ENCODE measurements at regions not wholly inside any gene's neighbourhood (a gene's known extent, or its start where the extent isn't known, plus 50 kb on each side); places are given as distances from the start of the nearest gene placed in this dataset.

DNA sequence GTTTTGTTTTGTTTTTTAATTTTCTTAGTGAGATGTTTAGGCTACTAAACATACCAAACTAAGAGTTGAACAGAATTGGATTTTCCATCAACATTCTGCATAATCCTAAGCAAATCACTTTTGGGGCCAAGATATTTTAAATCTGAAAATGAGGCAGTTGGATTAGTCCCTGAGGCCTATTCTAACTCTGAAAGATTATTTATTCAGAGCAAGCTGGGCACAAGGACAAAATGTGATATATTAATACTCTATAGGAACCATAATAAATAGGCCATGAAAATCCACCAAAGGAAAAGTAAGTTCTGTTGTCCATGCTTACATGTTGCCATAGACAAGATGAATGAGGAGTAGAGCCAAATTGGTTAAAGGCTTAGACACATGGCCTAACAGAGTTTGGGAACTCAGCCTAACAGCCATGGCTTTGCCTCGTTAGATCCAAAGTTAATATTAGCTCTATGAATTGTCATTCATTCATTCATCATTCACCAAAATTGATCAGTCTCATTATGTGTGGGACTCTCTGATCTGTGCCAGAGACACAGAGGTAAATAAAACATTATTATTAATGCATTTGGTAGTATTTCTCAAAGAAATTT is 183.5 kb downstream of the SCG2 start:
- DNase-seq (ENCODE audit: low spot score): no peak
- TF ChIP-seq, protein P1, sequence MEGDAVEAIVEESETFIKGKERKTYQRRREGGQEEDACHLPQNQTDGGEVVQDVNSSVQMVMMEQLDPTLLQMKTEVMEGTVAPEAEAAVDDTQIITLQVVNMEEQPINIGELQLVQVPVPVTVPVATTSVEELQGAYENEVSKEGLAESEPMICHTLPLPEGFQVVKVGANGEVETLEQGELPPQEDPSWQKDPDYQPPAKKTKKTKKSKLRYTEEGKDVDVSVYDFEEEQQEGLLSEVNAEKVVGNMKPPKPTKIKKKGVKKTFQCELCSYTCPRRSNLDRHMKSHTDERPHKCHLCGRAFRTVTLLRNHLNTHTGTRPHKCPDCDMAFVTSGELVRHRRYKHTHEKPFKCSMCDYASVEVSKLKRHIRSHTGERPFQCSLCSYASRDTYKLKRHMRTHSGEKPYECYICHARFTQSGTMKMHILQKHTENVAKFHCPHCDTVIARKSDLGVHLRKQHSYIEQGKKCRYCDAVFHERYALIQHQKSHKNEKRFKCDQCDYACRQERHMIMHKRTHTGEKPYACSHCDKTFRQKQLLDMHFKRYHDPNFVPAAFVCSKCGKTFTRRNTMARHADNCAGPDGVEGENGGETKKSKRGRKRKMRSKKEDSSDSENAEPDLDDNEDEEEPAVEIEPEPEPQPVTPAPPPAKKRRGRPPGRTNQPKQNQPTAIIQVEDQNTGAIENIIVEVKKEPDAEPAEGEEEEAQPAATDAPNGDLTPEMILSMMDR (IDR thresholded peaks at IDR 0.05): no peak
- Histone ChIP-seq H3K4me3 (no peak overlapping the region), H3K27ac (no peak overlapping the region)

DNA sequence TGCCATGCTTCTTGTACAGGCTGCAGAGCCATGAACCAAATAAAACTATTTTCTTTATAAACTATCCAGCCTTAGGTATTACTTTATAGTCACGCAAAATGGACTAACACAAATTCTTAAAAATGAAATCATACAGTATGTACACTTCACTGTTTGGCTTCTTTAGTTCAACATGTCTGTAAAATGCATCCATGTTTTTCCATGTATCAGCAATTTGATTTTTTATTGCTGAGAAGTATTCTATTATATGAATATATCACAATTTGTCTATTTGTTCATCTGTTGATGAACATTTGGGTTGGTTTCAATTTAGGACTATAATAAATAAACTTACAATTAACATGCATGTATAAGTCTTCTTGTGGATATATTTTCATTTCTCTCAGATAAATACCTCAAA is 182.1 kb downstream of the SCG2 start:
- DNase-seq (ENCODE audit: low spot score): no peak
- H3K27ac ChIP-seq: no peak overlapping the region
- no peak overlapping the region for H3K4me3 ChIP-seq
- TF ChIP-seq, protein P1 (IDR thresholded peaks at IDR 0.05): no peak

DNA sequence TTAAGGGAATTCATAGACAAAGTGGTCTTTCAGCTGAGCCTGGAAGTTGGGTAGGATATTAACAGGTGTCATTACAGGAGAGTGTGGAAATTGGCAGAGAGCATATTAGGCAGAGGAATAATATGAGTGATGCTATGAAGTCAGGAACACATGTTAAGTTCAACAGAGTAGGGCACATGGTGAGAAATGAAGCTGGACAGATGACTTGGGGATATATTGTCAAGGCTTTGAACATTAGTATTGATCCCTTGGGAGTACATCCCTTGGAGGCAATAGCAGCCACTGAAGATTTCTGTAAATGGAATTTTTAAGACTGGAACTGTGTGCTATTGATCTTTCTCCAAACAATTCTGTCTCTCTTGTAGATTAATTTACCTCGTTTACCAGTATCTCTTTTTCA is 170.7 kb downstream of the SCG2 start:
- TF ChIP-seq, protein P1 (IDR thresholded peaks at IDR 0.05): no peak
- Histone ChIP-seq H3K4me3 (no peak overlapping the region), H3K27ac (no peak overlapping the region)
- no peak for DNase-seq (ENCODE audit: low spot score)

DNA sequence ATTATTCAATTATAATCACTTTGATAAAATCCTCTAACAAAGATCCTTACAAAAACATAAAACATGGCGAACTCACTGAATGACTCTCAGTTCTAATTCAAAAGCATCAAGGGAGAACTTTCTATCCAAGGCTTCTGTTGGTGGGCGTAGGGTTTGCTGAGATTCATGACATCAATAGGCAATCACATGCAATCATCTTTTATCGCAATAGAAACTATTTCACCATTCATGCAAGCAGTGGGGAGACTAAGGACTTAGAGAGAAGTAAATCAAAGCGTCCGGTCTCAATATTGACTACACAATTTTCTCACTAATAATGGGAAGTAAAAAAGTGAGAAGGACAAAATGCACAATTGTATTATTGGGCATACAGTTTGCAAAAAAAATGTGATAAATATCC is 168.7 kb downstream of the SCG2 start:
- no peak overlapping the region for H3K4me3 ChIP-seq
- DNase-seq (ENCODE audit: low spot score): no peak
- H3K27ac ChIP-seq: no peak overlapping the region
- TF ChIP-seq, protein P1 (IDR thresholded peaks at IDR 0.05): no peak

DNA sequence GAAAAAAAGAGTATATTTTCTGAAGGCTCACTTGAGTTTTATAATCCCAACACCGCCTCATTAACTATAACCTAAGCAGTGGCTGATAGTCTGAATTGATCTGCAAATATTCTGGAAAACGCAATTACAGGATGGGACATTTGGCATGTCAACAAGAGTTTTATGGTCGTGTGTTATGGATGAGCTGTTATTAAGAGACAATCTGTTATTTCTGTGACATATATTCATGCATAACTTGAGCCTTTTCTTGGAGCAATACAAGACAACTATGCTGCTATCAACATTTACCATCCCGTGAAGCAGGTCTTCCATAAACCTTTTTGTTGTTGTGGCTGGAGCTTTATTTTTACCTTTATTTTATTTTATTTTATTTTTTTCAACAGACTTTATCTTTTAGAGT is 164.4 kb downstream of the SCG2 start:
- no peak overlapping the region for H3K4me3 ChIP-seq
- TF ChIP-seq, protein P1 (IDR thresholded peaks at IDR 0.05): no peak
- DNase-seq (ENCODE audit: low spot score): no peak
- no peak overlapping the region for H3K27ac ChIP-seq

DNA sequence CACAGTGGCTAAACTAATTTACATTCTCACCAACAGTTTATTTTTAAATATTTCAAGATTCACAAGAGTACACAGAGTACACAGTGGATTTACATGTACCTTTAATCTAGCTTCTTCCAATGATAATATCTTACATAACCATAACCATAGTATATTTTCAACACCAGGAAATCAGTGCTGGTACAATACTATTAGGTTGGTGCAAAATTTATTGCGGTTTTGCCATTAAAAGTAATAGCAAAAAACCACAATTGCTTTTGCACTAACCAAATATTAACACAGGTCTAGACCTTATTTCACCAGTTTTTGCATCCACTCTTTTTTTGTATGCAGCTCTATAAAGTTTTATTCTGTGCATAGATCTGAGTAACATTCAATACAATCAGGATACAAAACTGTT is 163.0 kb downstream of the SCG2 start:
- TF ChIP-seq, protein P1 (IDR thresholded peaks at IDR 0.05): no peak
- no peak for DNase-seq (ENCODE audit: low spot score)
- no peak overlapping the region for H3K4me3 ChIP-seq

DNA sequence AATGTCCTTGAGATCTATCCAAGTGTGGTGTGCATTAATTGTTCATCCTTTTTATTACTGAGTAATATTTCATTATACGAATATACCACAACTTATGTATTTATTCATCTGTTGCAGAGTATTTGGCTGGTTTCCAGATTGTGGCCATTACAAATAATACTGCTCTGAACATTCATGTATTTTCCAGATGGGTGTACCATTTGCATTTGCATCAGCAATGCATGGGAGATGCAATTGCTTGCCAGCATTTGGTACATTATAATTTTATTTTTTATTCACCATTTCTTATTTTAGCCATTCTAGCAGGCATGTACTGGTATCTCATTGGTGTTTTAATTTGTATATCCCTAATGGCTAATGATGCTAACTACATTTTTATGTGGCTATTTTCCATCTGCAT is 162.4 kb downstream of the SCG2 start:
- H3K27ac ChIP-seq: no peak overlapping the region
- TF ChIP-seq, protein P1 (IDR thresholded peaks at IDR 0.05): no peak
- H3K4me3 ChIP-seq: no peak overlapping the region
- DNase-seq (ENCODE audit: low spot score): no peak

More for the DNA sequence above, 163.0 kb downstream of the SCG2 start:
- no peak overlapping the region for H3K27ac ChIP-seq
